GM19438 (cell line): ENCODE measurements at regions not wholly inside any gene's neighbourhood (a gene's known extent, or its start where the extent isn't known, plus 50 kb on each side); places are given as distances from the start of the nearest gene placed in this dataset.

Source experiments
- ATAC-seq: cut with Tn5 transposase; IDR thresholded peaks from one replicate; pipeline ENCODE4 v1.9.1; 2021; ENCODE audit warnings: low read depth; ENCODE audit not compliant: unreplicated experiment

DNA sequence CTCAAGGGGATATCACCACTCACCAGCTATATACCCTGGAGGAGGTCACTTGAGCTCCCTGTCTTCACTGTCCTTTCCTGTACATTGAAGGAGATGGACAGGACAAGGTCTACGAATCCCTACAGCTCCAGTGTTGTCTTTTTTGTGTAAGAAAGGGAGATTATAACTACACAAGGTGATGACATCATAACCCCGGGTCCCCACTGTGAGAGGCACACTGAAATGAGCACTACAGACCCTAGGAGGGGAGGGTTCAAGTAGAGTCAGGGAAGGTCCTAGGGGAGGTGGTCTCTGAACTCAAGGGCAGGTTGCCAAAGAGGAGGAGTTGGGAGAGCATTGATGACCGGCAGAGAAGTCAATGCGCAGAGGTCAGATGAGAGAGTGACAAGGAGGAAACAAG is 108.3 kb upstream of the SLC14A2 start:
- no peak for ATAC-seq

DNA sequence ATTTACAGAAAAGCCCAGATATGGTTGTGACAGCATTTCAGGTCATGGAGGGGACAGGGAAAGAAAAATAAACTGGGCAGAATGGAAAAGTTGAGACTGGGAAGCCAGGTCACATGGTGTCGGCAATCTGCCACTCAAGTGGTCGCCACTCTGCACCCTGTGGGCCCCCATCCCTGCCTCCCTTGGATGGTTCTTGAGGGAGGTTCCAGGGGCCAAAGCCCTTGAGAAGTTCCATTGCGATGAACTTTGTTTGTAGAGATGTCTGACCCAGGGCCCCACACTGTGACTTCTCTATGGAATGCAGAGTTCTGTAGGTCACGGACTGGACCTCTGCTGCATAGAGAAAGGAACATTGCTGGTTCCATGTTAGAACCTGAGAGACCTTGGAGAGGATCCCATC is 105.7 kb upstream of the SLC14A2 start:
- ATAC-seq = no peak

DNA sequence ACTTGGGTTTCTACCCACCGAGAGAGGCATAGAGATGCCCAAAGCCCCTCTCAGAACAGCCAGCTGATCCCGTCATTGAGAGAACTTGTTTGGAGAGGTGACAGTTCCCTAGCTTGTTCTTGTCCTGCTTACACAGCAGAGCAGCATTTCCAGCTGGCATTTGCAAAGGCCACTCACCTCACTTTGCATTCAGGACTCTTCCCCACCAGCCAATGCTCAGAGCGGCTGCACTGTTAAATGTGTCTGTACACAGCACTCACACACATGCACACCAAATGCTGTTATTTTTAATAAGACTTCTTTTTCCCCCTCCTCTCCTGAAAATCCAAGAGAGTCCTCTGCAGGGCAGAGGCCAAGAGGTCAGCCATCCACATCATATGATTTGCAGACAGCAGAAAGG is 104.6 kb upstream of the SLC14A2 start:
- no peak for ATAC-seq

DNA sequence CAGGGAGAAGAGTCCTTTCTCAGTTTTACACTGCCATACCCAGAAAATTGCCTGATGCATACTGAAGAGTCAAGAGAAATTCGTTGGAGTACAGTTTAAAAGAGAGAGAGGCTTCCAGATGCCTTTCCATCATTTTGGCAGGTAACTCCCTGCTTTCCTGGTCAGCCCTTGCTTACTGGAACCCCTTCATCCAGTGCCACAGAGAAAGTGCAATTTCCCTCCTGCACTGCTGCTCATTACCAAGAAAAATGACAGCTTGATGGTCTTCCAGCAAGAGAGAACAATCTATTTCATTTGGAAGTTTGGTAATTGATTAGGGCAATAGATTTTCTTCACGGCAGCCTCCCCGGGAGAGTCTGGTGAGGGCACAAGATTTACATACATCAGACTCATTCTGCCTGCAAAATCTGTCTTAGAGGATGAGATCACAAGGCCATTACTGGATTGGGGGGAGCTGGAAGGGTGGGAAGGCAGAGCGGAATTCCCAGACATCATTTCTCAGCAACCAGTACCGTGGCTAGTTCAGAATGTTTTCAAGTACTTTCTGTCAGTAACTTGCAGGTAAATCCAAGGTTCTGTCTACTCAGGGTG is 102.8 kb upstream of the SLC14A2 start:
- no peak for ATAC-seq

DNA sequence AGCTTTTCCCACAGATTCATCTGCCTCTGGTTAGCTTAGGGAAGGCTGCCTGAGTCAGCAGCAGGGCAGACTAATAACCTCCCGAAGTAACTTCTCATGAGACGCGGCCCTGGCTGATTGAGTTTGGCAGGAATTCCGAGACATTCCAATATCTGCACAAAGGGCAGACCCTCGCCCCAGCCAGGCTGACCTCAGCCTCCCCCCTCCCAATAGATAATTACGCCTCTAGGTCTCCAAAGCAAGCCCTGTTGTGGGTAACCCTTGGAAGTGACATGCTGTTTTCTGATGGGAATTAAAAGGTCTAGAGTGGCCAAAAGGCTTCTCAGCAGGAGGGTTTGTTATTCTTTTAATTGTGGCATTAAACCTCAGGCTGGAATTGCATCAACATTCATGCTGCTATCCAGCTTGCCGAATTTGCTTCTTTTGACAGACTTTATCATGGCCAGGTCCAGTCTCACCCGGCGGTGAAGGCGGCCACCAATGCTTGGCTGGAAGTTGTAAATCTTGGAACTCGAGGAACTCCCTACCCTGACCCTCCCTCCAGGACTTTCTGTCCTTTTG is 98.0 kb upstream of the SLC14A2 start:
- ATAC-seq = no peak

- no peak for ATAC-seq
Measured at GRCh38 chr18:45518311-45519155, 96.7 kb upstream of the SLC14A2 start.

- ATAC-seq = no peak
Measured at GRCh38 chr18:45519411-45520280, 95.6 kb upstream of the SLC14A2 start.

DNA sequence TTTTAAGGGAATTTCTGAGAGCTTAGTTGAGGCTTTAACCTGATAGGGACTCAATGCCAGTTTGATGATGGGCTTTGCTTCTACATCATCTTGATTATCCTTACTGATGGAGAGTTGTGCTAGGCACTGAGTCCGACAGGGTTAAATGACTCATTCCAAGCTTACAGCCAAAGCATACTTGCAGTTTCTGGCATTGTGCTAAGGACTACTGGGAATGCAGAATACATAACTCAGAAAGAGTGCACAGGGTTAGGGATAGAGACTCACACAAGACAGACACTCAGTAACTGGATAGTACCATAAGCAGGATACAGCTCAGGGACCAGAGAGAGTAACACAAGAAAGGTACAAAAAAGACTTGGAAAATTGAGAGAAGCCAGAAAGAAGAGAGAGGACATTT is 94.1 kb upstream of the SLC14A2 start:
- ATAC-seq = no peak

- no peak for ATAC-seq
Measured at GRCh38 chr18:45521777-45522176, 93.5 kb upstream of the SLC14A2 start.

- ATAC-seq = no peak
Measured at GRCh38 chr18:45522371-45522770, 92.9 kb upstream of the SLC14A2 start.

DNA sequence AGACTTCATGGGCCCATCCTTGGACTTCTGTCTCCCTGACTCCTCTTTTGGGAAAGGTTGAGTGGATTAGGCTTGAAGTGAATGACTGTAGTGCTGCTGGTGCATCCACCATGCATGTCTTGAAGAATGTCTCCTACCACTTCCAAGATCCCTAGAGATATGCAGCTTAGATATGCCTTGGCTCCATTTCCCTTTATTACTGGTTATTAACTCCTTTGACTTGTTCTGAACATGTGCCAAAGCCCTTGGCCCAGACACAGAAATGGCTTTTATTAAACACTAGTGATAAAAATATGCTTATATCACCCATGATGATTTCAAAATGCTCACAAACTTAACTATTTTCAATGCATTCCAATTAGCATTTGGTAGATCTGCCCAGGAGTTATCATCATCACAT is 90.0 kb upstream of the SLC14A2 start:
- no peak for ATAC-seq

- ATAC-seq = no peak
Measured at GRCh38 chr18:45526114-45526841, 89.0 kb upstream of the SLC14A2 start.

GRCh38 chr18:45527891-45528290 is 87.4 kb upstream of the SLC14A2 start:
- no peak for ATAC-seq

- no peak for ATAC-seq
Measured at GRCh38 chr18:45528712-45529336, 86.5 kb upstream of the SLC14A2 start.

DNA sequence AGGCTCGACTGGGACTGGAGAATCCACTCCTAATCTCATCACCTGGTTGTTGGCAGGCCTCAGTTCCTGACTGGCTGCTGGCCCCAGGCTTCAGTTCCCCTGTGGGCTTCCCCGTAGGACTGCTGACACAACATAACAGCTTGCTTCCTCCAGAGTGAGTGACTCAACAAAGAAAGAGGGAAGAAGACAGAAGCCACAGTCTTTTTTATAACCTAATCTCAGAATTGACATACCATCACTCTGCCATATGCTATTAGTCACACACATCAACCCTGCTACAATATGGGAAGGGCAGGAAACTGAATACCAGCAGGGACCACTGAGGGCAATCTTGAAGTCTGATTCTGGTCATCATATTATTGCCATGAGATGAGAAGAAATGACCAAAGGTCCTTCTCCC is 76.8 kb upstream of the SLC14A2 start:
- ATAC-seq = no peak

DNA sequence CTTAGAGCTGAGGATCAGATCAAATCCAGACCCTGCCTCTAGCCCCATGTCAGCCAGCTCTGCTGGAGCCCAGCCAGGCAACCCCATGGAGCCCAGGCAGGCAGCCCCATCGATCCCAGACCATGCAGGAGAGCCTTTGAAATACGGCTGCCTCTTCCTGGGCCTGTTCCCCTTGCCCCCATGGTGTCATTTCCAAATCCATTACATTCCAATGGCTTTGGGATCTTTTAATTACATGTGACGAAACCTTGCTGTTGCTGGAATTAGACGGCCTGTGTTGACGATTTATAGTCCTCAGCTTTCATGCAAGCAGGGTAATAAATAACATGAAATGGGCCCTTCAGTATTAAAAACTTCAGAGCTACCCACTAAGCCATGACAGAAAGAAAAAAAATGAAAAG is 75.8 kb upstream of the SLC14A2 start:
- ATAC-seq = no peak

GRCh38 chr18:45540125-45540524 is 75.2 kb upstream of the SLC14A2 start:
- ATAC-seq = no peak

DNA sequence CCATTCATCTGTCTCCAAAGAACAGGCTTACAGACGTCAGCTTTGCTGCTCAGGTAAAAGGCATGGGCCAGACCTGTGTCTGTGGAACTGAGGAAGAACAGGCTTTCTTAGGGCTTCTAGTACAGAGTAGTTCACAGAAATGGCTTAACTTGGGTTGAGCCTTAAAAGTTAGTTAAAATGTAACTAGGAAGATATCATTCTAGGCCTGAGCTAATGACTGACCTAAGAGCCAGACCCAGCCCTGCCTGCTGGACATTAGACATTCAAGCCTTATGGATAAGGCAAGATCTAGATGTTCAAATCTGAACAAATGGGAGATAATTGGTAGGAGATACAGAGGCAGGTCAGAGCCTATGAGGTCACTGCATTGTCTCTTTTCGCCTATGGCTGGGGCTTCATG is 73.9 kb upstream of the SLC14A2 start:
- no peak for ATAC-seq

GRCh38 chr18:45542043-45542442 is 73.2 kb upstream of the SLC14A2 start:
- ATAC-seq = no peak

DNA sequence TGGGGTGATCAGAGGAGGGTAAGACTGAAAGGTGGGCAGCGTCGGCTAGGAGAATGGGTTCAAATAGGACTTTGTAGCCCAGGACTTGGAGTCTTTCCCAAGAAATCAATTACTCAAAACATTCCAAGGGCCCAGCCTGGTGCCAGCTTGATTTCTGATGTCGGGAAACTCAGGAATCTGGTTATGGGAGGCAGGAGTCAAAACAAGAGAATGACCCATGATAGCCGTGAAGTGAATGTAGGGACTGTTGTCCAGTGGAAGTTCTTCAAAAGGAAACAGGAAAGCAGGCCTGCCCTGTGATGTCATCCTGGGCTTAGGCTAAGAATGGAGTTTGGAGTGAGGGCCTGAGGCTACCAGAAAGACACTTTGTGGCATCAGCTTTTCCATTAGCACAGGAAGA is 67.4 kb upstream of the SLC14A2 start:
- ATAC-seq = no peak
